ENCODE measurements at regions not wholly inside any gene's neighbourhood (a gene's known extent, or its start where the extent isn't known, plus 50 kb on each side); places are given as distances from the start of the nearest gene placed in this dataset.
"Not testable (repeated sequence)": the region's sequence is repeated elsewhere in the genome, so short reads cannot be mapped to it uniquely, and the experiment has no call there.

GRCh38 chr11:16543642-16544041 lies 187.3 kb upstream of the SOX6 start:
- no peak for DNase-seq (ENCODE audit: low read depth, low spot score)
- no peak overlapping the region for H3K27ac ChIP-seq

- DNase-seq (ENCODE audit: low read depth, low spot score), result no peak
Measured at GRCh38 chr11:16542353-16542752, 186.0 kb upstream of the SOX6 start.

GRCh38 chr11:16536513-16536912 lies 180.2 kb upstream of the SOX6 start:
- no peak for DNase-seq (ENCODE audit: low read depth, low spot score)
- H3K27ac ChIP-seq, result no peak overlapping the region

More at GRCh38 chr11:16542353-16542752, 186.0 kb upstream of the SOX6 start:
- H3K27ac ChIP-seq, result no peak overlapping the region

- DNase-seq (ENCODE audit: low read depth, low spot score), result no peak
- H3K27ac ChIP-seq, result no peak overlapping the region
Measured at GRCh38 chr11:16528639-16529038, 172.3 kb upstream of the SOX6 start.

GRCh38 chr11:16527525-16528246 lies 171.3 kb upstream of the SOX6 start:
- H3K27ac ChIP-seq, result no peak overlapping the region
- DNase-seq (ENCODE audit: low read depth, low spot score), result no peak

- H3K27ac ChIP-seq, result no peak overlapping the region
- no peak for DNase-seq (ENCODE audit: low read depth, low spot score)
Measured at GRCh38 chr11:16526947-16527346, 170.6 kb upstream of the SOX6 start.

- not testable (repeated sequence) for DNase-seq (ENCODE audit: low read depth, low spot score); H3K27ac ChIP-seq
Measured at GRCh38 chr11:16520713-16521112, 164.4 kb upstream of the SOX6 start.

- no peak for DNase-seq (ENCODE audit: low read depth, low spot score)
- no peak overlapping the region for H3K27ac ChIP-seq
Measured at GRCh38 chr11:16512899-16513241, 156.5 kb upstream of the SOX6 start.

GRCh38 chr11:16512198-16512898 lies 156.0 kb upstream of the SOX6 start:
- no peak for DNase-seq (ENCODE audit: low read depth, low spot score)

GRCh38 chr11:16511116-16512114 lies 155.1 kb upstream of the SOX6 start:
- peak; percentile 72 for DNase-seq (ENCODE audit: low read depth, low spot score)

More at GRCh38 chr11:16512198-16512898, 156.0 kb upstream of the SOX6 start:
- no peak overlapping the region for H3K27ac ChIP-seq

GRCh38 chr11:16505481-16505880 lies 149.1 kb upstream of the SOX6 start:
- DNase-seq (ENCODE audit: low read depth, low spot score), result no peak
- no peak overlapping the region for H3K27ac ChIP-seq

More at GRCh38 chr11:16511116-16512114, 155.1 kb upstream of the SOX6 start:
- peak overlapping the region; percentile 5 for H3K27ac ChIP-seq

GRCh38 chr11:16503891-16504290 lies 147.5 kb upstream of the SOX6 start:
- H3K27ac ChIP-seq; DNase-seq (ENCODE audit: low read depth, low spot score): not testable (repeated sequence)

- DNase-seq (ENCODE audit: low read depth, low spot score), result no peak
Measured at GRCh38 chr11:16494918-16495691, 138.8 kb upstream of the SOX6 start.

GRCh38 chr11:16484434-16484833 lies 128.1 kb upstream of the SOX6 start:
- H3K27ac ChIP-seq, result no peak overlapping the region
- DNase-seq (ENCODE audit: low read depth, low spot score), result no peak

More at GRCh38 chr11:16494918-16495691, 138.8 kb upstream of the SOX6 start:
- H3K27ac ChIP-seq, result no peak overlapping the region

GRCh38 chr11:16474659-16475058 lies 118.3 kb upstream of the SOX6 start:
- no peak for DNase-seq (ENCODE audit: low read depth, low spot score)
- H3K27ac ChIP-seq, result no peak overlapping the region

- no peak overlapping the region for H3K27ac ChIP-seq
- DNase-seq (ENCODE audit: low read depth, low spot score), result no peak
Measured at GRCh38 chr11:16469968-16470367, 113.6 kb upstream of the SOX6 start.

GRCh38 chr11:16468735-16469453 lies 112.5 kb upstream of the SOX6 start:
- H3K27ac ChIP-seq, result no peak overlapping the region
- no peak for DNase-seq (ENCODE audit: low read depth, low spot score)

- H3K27ac ChIP-seq, result no peak overlapping the region
- no peak for DNase-seq (ENCODE audit: low read depth, low spot score)
Measured at GRCh38 chr11:16460508-16460907, 104.2 kb upstream of the SOX6 start.

GRCh38 chr11:16456366-16456765 lies 100.0 kb upstream of the SOX6 start:
- DNase-seq (ENCODE audit: low read depth, low spot score), result no peak
- no peak overlapping the region for H3K27ac ChIP-seq

All from epithelial cell of prostate (primary cell).